BJ (cell line): ENCODE measurements at regions not wholly inside any gene's neighbourhood (a gene's known extent, or its start where the extent isn't known, plus 50 kb on each side); places are given as distances from the start of the nearest gene placed in this dataset.

Source experiments
- CTCF ChIA-PET: fragments of 350-600 bp; formaldehyde crosslinking; extraction: SDS; loops from one replicate; lab custom pipeline; 2021; ENCODE audit warnings: antibody characterized with exemption, inconsistent platforms; lab: Yijun Ruan, JAX
- POLR2A ChIA-PET: fragments of 300-600 bp; sonication (Branson Sonifier 250); formaldehyde crosslinking; extraction: SDS; loops from one replicate; lab custom pipeline; 2021; ENCODE audit warnings: antibody characterized with exemption; lab: Charles Lee
- DNase-seq: peaks from one replicate; pipeline ENCODE4 v3.0.0-alpha.2; 2011; ENCODE audit warnings: low read depth
- H3K27me3 ChIP-seq: 2 replicates; pipeline ENCODE4 v1.6.0; 2011; ENCODE audit warnings: low read length; ENCODE audit not compliant: control insufficient read depth, insufficient read depth
- H3K36me3 ChIP-seq: 2 replicates; pipeline ENCODE4 v1.5.1; 2011; ENCODE audit warnings: low read length; ENCODE audit not compliant: control insufficient read depth, insufficient read depth
- H3K4me3 ChIP-seq: 2 replicates; pipeline ENCODE4 v1.5.1; 2011; ENCODE audit warnings: low read depth, mild to moderate bottlenecking, control low read depth, low read length
- CTCF ChIP-seq: IDR thresholded peaks from 2 replicates; pipeline ENCODE4 v1.5.1; 2011; ENCODE audit warnings: low read depth, mild to moderate bottlenecking, control low read depth, inconsistent platforms, low read length, moderate library complexity; ENCODE audit not compliant: insufficient read depth

DNA sequence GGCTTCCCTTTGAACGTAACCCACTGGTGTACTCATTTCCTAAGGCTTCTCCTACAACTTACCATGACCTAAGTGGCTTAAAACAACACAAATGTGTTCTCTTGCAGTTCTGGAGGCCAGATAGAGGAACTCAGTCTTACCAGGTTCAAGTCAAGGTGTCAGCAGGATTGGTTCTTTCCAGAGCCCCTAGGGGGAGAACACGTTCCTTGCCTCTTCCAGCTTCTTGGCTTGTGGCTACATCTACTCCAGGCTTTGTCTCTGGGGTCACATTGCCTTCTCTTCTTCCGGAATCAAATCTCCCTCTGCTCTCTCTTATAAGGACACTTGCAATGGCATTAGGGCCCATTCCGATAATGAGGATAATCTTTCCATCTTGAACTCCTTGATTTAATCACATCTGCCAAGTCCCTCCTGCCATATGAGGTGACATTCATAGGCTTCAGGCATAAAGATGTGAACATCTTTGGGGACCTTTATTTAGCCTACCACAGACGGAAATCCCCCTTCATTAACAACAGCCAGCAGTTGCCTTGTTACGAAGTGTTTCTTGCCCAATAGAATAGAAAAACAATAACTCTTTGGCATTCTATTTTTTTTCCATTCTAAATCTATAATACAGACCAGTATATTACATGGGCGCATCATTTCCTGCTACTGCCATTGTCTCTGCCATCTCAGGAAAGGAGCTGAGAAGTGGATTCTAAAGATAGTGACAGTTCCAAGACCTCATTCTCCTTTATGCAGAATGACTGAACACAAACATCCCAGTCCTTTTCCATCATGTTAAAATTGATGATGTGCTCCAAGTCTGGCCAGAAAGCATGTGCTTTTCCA is 362.0 kb downstream of the ZNF521 start:
- TF ChIP-seq CTCF: no peak
- no peaks in the 10 kb centered on the region for H3K36me3 ChIP-seq
- ChIA-PET CTCF (no interaction called here), POLR2A (no interaction called here)
- H3K27me3 ChIP-seq: no peaks in the 10 kb centered on the region
- DNase-seq: no peak
- no peak overlapping the region for H3K4me3 ChIP-seq

DNA sequence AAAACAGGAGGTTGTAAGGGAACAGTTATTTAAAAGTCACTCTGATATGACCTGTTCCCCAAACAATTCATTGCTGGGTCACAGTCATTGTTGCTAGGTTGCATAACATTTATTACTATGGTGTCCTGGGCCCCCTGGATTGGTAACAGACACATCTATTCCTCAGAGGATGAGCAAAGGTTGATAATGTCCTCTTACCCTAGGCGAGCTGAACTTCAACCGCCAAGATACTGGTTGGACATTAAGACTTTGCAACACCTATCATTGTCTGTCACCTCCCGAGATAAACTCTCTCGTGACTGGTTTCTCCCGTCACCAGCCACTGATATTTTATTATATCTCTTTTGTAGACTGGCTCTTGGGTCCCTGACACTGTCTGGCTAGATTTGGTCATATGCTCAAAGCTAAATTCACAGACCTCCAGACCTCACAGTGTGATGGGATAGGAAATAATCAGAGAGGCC is 361.3 kb downstream of the ZNF521 start:
- DNase-seq: no peak
- ChIA-PET POLR2A (no interaction called here), CTCF (no interaction called here)
- H3K36me3 ChIP-seq: no peaks in the 10 kb centered on the region
- no peaks in the 10 kb centered on the region for H3K27me3 ChIP-seq
- no peak overlapping the region for H3K4me3 ChIP-seq
- no peak for TF ChIP-seq CTCF

- CTCF ChIA-PET: no interaction called here
These were observed 360.6 kb downstream of the ZNF521 start for GRCh38 chr18:24991141-24992060.

GRCh38 chr18:24992491-24992890 is 359.5 kb downstream of the ZNF521 start:
- Histone ChIP-seq H3K36me3 (no peaks in the 10 kb centered on the region), H3K27me3 (no peaks in the 10 kb centered on the region), H3K4me3 (no peak overlapping the region)
- ChIA-PET POLR2A (no interaction called here), CTCF (no interaction called here)
- TF ChIP-seq CTCF: no peak
- DNase-seq: no peak

More at GRCh38 chr18:24991141-24992060, 360.6 kb downstream of the ZNF521 start:
- Histone ChIP-seq H3K4me3 (no peak overlapping the region), H3K27me3 (no peaks in the 10 kb centered on the region), H3K36me3 (no peaks in the 10 kb centered on the region)
- no peak for DNase-seq
- no peak for TF ChIP-seq CTCF
- POLR2A ChIA-PET: no interaction called here

DNA sequence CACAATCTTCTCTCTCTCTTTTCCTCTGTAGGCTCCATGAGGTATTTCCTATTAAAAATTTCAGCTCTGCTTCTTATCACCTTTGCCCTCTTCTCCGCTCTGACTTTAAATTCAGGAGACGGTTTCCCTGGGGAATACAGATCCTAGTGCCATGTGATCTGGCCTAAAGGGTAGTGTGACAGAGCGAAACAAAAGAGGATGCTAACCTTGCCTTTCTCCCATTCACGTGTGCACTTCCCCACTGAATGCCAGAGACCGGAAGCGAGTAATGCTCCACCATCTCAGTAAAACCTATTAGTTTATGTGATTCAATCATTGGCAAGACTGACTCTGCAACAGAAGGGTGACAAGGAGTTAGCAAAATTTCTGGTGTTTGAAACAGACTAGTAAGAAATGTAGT is 358.3 kb downstream of the ZNF521 start:
- POLR2A ChIA-PET: no interaction called here
- no peak overlapping the region for H3K4me3 ChIP-seq
- no peaks in the 10 kb centered on the region for H3K36me3 ChIP-seq
- CTCF ChIA-PET: no interaction called here
- H3K27me3 ChIP-seq: no peaks in the 10 kb centered on the region
- TF ChIP-seq CTCF: no peak
- DNase-seq: no peak
